HG02885 (cell line): ENCODE measurements at regions not wholly inside any gene's neighbourhood (a gene's known extent, or its start where the extent isn't known, plus 50 kb on each side); places are given as distances from the start of the nearest gene placed in this dataset.
"Not testable (repeated sequence)": the region's sequence is repeated elsewhere in the genome, so short reads cannot be mapped to it uniquely, and the experiment has no call there.

Source experiments
- ATAC-seq: cut with Tn5 transposase; IDR thresholded peaks from one replicate; pipeline ENCODE4 v1.9.1; 2021; ENCODE audit warnings: mild to moderate bottlenecking; ENCODE audit not compliant: unreplicated experiment, poor library complexity

DNA sequence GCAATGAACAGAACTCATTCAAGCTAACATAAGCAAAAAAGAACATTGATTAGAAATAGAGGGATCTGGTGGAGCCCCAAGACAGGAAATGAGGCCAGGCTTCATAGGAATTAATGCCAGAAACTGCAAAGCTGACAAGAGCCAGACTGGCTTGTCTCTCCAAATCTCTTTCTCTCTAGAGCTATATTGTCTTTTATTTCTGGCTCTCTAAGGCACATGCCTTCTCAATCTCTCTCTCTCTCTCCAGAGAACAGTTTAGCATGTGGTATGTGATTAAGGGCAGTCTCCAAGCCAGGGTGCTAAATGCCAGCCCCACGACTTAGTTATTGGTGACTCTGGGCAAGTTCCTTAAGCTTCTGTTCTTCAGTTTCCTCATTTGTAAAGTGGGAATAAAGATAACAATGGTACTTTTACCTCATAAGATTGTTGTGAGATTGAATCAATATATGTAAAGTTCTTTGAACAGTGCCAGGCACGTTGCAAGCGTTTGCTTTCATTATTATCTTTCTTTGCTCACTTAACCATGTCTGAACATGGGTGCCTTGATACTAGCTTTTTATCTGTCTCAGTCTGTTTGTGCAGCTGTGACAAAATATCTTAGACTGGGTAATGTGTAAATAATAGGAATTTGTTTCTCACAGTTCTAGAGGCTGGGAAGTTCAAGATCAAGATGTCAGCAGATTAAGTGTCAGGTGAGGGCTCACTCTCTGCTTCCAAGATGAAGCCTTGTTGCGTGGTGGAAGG is 123.2 kb downstream of the BDH1 start:
- ATAC-seq, result no peak

- ATAC-seq, result no peak
Observed at GRCh38 chr3:197431346-197431910, 124.3 kb downstream of the BDH1 start.

- no peak for ATAC-seq
Observed at GRCh38 chr3:197430934-197431333, 124.8 kb downstream of the BDH1 start.

DNA sequence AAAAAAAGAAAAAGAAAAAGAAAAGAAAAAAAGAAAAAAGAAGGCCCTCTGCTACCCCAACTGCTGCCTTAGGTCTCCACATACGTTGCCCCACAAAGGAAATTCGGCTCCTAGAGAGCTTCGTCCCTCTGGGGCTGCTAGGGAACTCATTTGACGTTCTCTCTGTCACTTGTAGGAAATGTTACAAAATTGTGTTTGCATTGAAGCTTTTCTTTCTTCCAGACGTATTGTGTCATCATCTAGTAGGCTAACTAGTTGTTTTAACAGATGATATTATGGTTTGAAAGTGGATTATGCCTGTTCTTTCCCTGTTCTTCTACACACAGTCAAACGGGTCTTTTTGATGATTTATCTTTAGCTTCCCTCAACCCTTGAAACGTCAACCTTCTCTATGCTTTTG is 125.3 kb downstream of the BDH1 start:
- no peak for ATAC-seq

GRCh38 chr3:197428952-197429351 is 126.8 kb downstream of the BDH1 start:
- ATAC-seq, result no peak

- no peak for ATAC-seq
Observed at GRCh38 chr3:197428117-197428801, 127.5 kb downstream of the BDH1 start.

DNA sequence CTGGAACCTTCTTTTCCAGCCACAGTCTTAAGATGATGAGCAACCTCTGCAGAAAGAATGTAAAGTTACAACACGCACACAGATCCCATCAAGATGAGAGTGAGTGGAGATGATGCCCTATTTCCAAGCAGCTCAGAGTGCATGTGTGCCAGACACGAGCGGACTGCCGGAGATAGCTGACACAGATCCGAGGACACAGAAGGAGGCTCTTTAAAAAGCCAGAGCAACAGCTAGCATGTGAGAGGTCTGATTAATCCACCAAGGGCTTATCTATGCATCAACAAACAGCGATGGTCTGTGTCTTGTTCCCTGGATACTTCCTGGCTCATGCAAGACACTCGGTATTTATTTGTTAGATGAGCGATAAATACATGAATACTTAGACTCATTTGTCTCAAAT is 128.6 kb upstream of the DLG1 start:
- ATAC-seq, result no peak

DNA sequence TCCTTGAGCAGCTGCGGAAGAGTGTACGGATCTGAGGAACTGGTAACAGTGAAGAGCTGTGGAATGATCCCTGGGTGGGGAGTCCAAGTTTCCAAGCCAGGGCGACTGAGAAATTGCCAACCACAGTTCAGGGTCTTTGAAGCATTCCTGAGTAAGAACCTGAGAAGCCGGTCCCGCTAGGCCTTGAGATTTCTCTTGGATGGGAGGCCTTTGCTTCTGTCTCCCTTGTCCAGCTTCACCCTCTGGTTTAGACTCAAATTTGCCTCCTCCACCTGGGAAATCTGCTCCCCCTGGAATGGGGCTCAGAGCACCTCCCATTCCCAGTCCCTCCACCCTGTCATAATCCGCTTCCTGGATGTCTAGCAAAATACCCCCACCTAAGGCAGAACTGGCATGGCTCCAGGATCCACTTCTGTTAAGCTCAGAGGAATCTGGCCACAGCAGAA is 127.7 kb upstream of the DLG1 start:
- ATAC-seq, result no peak

DNA sequence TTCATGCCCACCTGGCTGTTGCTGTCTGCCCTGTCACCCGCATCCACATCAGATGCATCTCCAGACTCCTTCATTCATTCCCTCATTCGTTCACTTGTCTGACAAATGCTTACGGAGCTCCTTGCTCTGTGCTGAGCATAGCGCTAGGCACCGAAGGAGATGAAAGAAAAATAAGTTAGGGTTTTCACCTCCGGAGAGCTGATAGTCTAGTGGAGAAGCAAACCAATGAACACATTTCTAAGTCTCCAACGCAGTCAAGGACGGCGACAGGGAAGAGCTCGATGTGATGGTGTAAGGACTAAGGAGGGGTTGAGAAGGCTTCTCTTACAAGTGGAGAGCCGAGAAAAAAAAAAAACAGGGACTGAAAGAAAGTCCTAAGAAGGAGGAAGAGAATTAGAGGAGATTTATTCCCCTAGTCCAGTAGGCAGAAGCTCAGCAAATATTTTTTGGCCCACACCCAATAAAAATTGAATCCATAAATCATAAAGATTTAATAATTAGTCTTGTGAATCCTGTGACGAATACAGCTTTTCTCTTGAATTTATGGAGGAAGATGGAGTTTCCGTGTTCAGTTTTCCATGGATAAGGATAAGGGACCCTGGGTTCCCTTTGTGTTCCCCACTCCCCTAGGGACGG is 127.2 kb upstream of the DLG1 start:
- no peak for ATAC-seq

DNA sequence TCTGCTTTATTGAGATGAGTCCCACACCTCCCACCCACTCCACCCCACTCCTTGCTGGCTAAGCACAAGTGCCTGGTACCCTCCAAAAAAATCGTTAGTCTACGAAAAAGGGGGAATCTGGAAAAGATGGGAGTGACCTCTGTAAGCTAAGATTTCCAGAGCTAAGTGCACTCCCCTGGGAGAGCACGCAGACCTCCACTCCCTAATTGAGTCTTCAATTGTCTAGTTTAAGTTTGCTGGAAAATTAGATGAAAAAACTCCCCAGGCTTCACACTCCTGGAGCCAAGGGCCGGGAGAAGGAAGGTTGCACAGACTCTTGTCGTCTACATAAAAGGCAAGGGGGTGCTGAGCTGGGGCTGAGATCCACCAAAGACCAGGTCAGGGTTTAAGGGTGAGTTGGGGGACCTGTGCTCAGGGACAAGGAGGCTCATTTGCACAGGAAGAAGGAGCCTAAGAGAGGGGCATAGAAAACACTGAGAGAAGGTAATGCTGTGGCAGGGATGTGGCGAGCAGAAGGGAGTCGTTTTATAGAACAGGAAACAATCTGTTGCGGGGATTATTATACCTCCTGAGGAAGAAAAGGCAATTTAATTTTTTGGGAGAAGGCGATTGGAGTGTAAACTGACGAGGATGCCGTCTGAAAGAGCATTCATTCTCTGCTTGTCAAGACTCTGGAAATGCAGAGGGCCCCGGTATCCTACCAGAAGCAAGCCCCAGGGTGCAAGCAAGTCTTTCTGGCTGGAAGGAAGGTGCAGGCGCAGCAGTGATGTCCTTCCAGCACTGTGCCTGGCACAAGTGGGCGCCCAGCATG is 126.5 kb upstream of the DLG1 start:
- no peak for ATAC-seq

DNA sequence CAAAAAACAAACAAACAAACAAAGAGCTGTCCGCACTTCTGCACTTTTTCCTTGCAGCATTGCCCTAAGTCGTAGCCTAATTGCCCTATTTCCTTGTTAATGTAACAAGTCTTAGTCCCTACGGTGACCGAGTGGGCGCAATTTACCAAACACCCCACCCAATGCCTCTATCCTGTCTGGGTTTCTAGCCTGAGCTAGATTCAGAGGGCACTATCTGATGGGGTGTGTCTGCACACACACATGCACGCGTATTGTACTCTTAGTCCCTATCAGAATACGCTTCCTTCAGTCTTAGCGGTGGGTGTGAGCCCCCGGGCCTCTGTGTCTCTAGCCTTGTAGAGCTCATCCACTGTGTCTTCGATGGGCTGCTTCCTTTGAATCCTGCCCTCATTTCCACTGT is 125.9 kb upstream of the DLG1 start:
- no peak for ATAC-seq

- ATAC-seq, result no peak
Observed at GRCh38 chr3:197423376-197423775, 125.0 kb upstream of the DLG1 start.

- ATAC-seq, result no peak
Observed at GRCh38 chr3:197422506-197422905, 124.1 kb upstream of the DLG1 start.

DNA sequence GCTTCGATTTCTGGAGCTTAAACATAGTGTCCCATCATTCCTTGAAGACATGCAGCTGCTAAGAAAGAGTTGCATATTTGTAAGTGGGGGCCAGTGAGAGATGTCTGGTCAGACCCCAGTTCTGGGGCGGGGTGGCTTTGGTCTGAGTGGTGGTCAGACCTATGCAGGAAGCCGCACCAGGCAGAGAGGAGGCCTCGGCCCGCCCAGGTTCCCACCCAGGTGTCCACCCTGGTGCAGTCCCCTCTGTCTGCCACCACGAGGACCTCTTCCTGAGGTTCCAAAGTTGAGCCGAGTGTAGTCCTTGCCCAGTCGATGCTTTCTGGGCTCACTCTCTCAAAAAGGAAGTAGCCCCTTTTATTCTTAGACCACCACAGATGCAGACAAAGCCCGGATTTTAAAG is 122.6 kb upstream of the DLG1 start:
- no peak for ATAC-seq

DNA sequence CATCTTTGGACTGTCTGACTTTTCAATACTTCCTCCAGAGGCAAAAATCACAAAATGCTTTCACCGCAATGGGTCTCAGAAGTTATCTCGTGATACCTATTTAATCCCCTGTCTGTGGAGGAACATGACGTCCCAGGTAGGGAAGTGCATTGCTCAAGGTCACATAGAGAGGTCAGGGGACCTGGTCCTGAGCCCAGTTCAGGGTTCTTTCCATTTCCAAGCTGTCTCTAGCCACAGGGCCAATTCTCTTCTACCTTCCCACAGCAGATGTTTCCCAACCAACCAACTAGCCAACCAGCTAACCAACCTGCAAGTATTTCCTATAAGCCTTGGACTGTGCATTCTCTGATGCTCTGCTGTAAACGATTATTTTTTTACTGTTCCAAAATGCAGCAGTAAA is 122.2 kb upstream of the DLG1 start:
- no peak for ATAC-seq

GRCh38 chr3:197420115-197420514 is 121.7 kb upstream of the DLG1 start:
- no peak for ATAC-seq

GRCh38 chr3:197419696-197420095 is 121.3 kb upstream of the DLG1 start:
- no peak for ATAC-seq

GRCh38 chr3:197417911-197418618 is 119.7 kb upstream of the DLG1 start:
- ATAC-seq, result no peak

DNA sequence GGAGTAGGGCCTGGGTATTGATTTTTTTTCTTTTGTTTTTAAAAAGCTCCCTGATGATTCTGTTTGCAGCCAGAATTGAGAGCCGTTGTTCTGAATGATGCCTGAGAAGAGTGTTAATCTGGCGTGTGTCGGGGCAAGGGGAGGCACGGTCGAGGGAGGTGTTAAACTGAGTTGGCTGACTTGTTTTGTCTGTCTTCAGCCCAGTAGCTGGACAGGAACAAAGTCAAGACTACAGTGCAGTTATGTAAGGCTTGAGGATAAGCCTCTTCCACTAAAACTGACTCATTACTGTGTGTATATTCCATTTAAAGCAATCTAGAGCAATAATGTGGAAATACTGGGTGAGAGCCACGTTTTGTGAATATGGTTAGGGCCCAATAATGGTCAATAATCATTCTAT is 119.0 kb upstream of the DLG1 start:
- no peak for ATAC-seq

DNA sequence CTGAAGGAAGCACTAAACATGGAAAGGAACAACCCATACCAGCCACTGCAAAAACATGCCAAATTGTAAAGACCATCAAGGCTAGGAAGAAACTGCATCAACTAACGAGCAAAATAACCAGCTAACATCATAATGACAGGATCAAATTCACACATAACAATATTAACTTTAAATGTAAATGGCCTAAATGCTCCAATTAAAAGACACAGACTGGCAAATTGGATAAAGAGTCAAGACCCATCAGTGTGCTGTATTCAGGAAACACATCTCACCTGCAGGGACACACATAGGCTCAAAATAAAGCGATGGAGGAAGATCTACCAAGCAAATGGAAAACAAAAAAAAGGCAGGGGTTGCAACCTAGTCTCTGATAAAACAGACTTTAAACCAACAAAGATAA is 113.5 kb upstream of the DLG1 start:
- ATAC-seq, result not testable (repeated sequence)
